Stomach (tissue), 4 donors: ENCODE measurements at regions not wholly inside any gene's neighbourhood (a gene's known extent, or its start where the extent isn't known, plus 50 kb on each side); places are given as distances from the start of the nearest gene placed in this dataset.

Experiments
- CTCF ChIP-seq, 7 experiments: fragments of 450-650 bp in 4 of 7; fragments of 200-600 bp in 3 of 7; sonication (generic) in 3 of 7; IDR thresholded peaks; one replicate each; pipeline ENCODE4 v1.5.1; 2016 to 2019; ENCODE audit warnings: antibody characterized with exemption in 7 of 7, control low read depth in 2 of 7, mild to moderate bottlenecking in 1 of 7
- POLR2A ChIP-seq, 4 donors: fragments of 450-650 bp; IDR thresholded peaks; one replicate each; pipeline ENCODE4 v1.6.1; 2016; ENCODE audit warnings: antibody characterized with exemption in 4 of 4, control low read depth in 2 of 4, mild to moderate bottlenecking in 1 of 4, moderate library complexity in 1 of 4
- POLR2AphosphoS5 ChIP-seq, 3 donors: sonication (generic); formaldehyde crosslinking; IDR thresholded peaks; one replicate each; pipeline ENCODE4 v1.6.1; 2016; ENCODE audit warnings: antibody characterized with exemption in 3 of 3

DNA sequence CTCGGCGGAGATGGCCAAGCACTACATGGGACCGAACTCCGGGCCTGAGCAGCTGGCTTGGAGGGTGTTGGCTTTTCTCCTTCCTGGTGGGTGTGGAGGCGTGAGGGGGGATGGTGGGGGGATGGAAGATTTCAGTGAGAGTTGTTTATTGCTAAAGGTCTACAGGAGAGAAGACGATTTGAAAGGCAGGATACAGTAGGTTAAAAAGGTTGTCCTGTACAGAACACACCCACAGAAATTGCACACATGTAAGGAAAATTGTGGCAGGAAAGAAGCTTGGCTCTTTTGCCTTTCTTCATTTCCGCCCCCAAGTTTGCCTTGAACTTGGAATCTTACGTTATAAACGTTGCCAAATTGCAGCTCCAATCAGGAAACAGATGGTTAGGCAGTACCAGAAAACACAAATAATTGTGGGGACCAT lies 74.1 kb upstream of the STOX2 start:
- TF ChIP-seq POLR2AphosphoS5 (IDR thresholded peaks at IDR 0.05) (no peak), CTCF (IDR thresholded peaks at IDR 0.05) (no peak), POLR2A (IDR thresholded peaks at IDR 0.05) (no peak)
